ENCODE measurements at regions not wholly inside any gene's neighbourhood (a gene's known extent, or its start where the extent isn't known, plus 50 kb on each side); places are given as distances from the start of the nearest gene placed in this dataset.

- no peak for DNase-seq (ENCODE audit: low read depth, low spot score)
Measured at GRCh38 chr10:120960725-120961124, 109.6 kb downstream of the WDR11 start.

- DNase-seq (ENCODE audit: low read depth, low spot score): no peak
Measured at GRCh38 chr10:120961795-120962755, 110.9 kb downstream of the WDR11 start.

GRCh38 chr10:120962756-120963593 is 111.8 kb downstream of the WDR11 start:
- DNase-seq (ENCODE audit: low read depth, low spot score): no peak

GRCh38 chr10:120963594-120964220 is 112.5 kb downstream of the WDR11 start:
- DNase-seq (ENCODE audit: low read depth, low spot score): no peak

- no peak for DNase-seq (ENCODE audit: low read depth, low spot score)
Measured at GRCh38 chr10:120966657-120967045, 115.5 kb downstream of the WDR11 start.

GRCh38 chr10:120969219-120969645 is 118.1 kb downstream of the WDR11 start:
- no peak for DNase-seq (ENCODE audit: low read depth, low spot score)

- DNase-seq (ENCODE audit: low read depth, low spot score): no peak
Measured at GRCh38 chr10:120970595-120971529, 119.7 kb downstream of the WDR11 start.

- DNase-seq (ENCODE audit: low read depth, low spot score): no peak
Measured at GRCh38 chr10:120971671-120972070, 120.5 kb downstream of the WDR11 start.

GRCh38 chr10:120972259-120972658 is 121.1 kb downstream of the WDR11 start:
- no peak for DNase-seq (ENCODE audit: low read depth, low spot score)

- no peak for DNase-seq (ENCODE audit: low read depth, low spot score)
Measured at GRCh38 chr10:120975072-120975867, 124.1 kb downstream of the WDR11 start.

GRCh38 chr10:120975868-120976225 is 124.7 kb downstream of the WDR11 start:
- DNase-seq (ENCODE audit: low read depth, low spot score): no peak

- no peak for DNase-seq (ENCODE audit: low read depth, low spot score)
Measured at GRCh38 chr10:120977897-120978296, 126.7 kb downstream of the WDR11 start.

- DNase-seq (ENCODE audit: low read depth, low spot score): no peak
Measured at GRCh38 chr10:120978589-120979252, 127.6 kb downstream of the WDR11 start.

- no peak for DNase-seq (ENCODE audit: low read depth, low spot score)
Measured at GRCh38 chr10:120979435-120980278, 128.5 kb downstream of the WDR11 start.

GRCh38 chr10:120980279-120981255 is 129.4 kb downstream of the WDR11 start:
- DNase-seq (ENCODE audit: low read depth, low spot score): no peak

GRCh38 chr10:120981601-120982391 is 130.6 kb downstream of the WDR11 start:
- no peak for DNase-seq (ENCODE audit: low read depth, low spot score)

- no peak for DNase-seq (ENCODE audit: low read depth, low spot score)
Measured at GRCh38 chr10:120982507-120982906, 131.3 kb downstream of the WDR11 start.
